ENCODE measurements at regions not wholly inside any gene's neighbourhood (a gene's known extent, or its start where the extent isn't known, plus 50 kb on each side); places are given as distances from the start of the nearest gene placed in this dataset.

- TF ChIP-seq ATF2 (tag by site-specific recombination; IDR thresholded peaks at IDR 0.05; ENCODE audit: low read depth) (no peak), ZNF837 (tag by site-specific recombination; IDR thresholded peaks at IDR 0.05) (no peak), ZSCAN18 (tag by site-specific recombination; IDR thresholded peaks at IDR 0.05) (no peak), ZFP3 (tag by site-specific recombination; IDR thresholded peaks at IDR 0.05; ENCODE audit: low read depth) (no peak)
These were observed 196.0 kb downstream of the CALCRL start for GRCh38 chr2:187252063-187252462.

Data from HEK293 (cell line).